OCI-LY1 (cell line): ENCODE measurements at regions not wholly inside any gene's neighbourhood (a gene's known extent, or its start where the extent isn't known, plus 50 kb on each side); places are given as distances from the start of the nearest gene placed in this dataset.

ENCODE experiments used
- H2AFZ ChIP-seq: fragments of 200-600 bp; sonication (generic), shearing (Covaris generic); 2 replicates; pipeline ENCODE4 v1.6.0; 2014; ENCODE audit warnings: antibody characterized with exemption, mild to moderate bottlenecking, low read length
- H3F3A ChIP-seq: fragments of 200-600 bp; sonication (generic), shearing (Covaris generic); 2 replicates; pipeline ENCODE4 v1.6.0; 2014; ENCODE audit warnings: mild to moderate bottlenecking, antibody characterized with exemption, low read length, moderate library complexity; ENCODE audit not compliant: insufficient read depth
- H3K27ac ChIP-seq: fragments of 200-600 bp; sonication (generic); 2 replicates; pipeline ENCODE4 v1.5.1; 2014; ENCODE audit warnings: low read length, mixed run types, mild to moderate bottlenecking, low read depth; ENCODE audit not compliant: poor library complexity, severe bottlenecking
- H3K27me3 ChIP-seq: fragments of 200-600 bp; sonication (generic); 2 replicates; pipeline ENCODE4 v1.6.0; 2014; ENCODE audit warnings: antibody characterized with exemption, mild to moderate bottlenecking, low read length, moderate library complexity; ENCODE audit not compliant: insufficient read depth
- H3K36me3 ChIP-seq: fragments of 200-600 bp; sonication (generic); 2 replicates; pipeline ENCODE4 v1.6.1; 2014; ENCODE audit warnings: mild to moderate bottlenecking, antibody characterized with exemption, low read length, moderate library complexity, mixed read lengths; ENCODE audit not compliant: insufficient read depth
- H3K4me1 ChIP-seq: fragments of 200-600 bp; sonication (generic); 2 replicates; pipeline ENCODE4 v1.5.1; 2014; ENCODE audit warnings: mild to moderate bottlenecking, low read length, moderate library complexity; ENCODE audit not compliant: insufficient read depth, severe bottlenecking
- H3K4me2 ChIP-seq: fragments of 200-600 bp; sonication (generic), shearing (Covaris generic); 2 replicates; pipeline ENCODE4 v1.6.1; 2014; ENCODE audit warnings: low read length
- H3K4me3 ChIP-seq: fragments of 200-600 bp; sonication (generic); 2 replicates; pipeline ENCODE4 v1.5.1; 2014; ENCODE audit warnings: low read length, low read depth, mild to moderate bottlenecking, mixed read lengths; ENCODE audit not compliant: poor library complexity, severe bottlenecking
- H3K79me2 ChIP-seq: fragments of 200-600 bp; shearing (Covaris generic); 2 replicates; pipeline ENCODE4 v1.6.1; 2016; ENCODE audit warnings: mixed run types, low read length, mixed read lengths; ENCODE audit not compliant: insufficient read depth
- H3K9ac ChIP-seq: fragments of 200-600 bp; sonication (generic), shearing (Covaris generic); 2 replicates; pipeline ENCODE4 v1.6.1; 2014; ENCODE audit warnings: mild to moderate bottlenecking, low read length, mixed read lengths
- H3K9me2 ChIP-seq: fragments of 200-600 bp; sonication (generic), shearing (Covaris generic); 2 replicates; pipeline ENCODE4 v1.6.1; 2014; ENCODE audit warnings: low read depth, mild to moderate bottlenecking, low read length, mixed read lengths
- H3K9me3 ChIP-seq: fragments of 200-600 bp; shearing (Covaris generic); 2 replicates; pipeline ENCODE4 v1.6.1; 2014; ENCODE audit warnings: low read length, mixed read lengths
- H4K20me1 ChIP-seq: fragments of 200-600 bp; sonication (generic), shearing (Covaris generic); 2 replicates; pipeline ENCODE4 v1.6.0; 2016; ENCODE audit warnings: mild to moderate bottlenecking, low read length; ENCODE audit not compliant: insufficient read depth
- CTCF ChIP-seq: fragments of 200-600 bp; sonication (generic), shearing (Covaris generic); IDR thresholded peaks from 2 replicates; pipeline ENCODE4 v1.5.1; 2017; ENCODE audit warnings: mild to moderate bottlenecking, antibody characterized with exemption, low read length, moderate library complexity, mixed read lengths
- EZH2 ChIP-seq: fragments of 200-600 bp; sonication (generic), shearing (Covaris generic); IDR thresholded peaks from 2 replicates; pipeline ENCODE4 v1.8.0; 2017; ENCODE audit warnings: borderline replicate concordance, mixed run types, mild to moderate bottlenecking, antibody characterized with exemption, low read length, moderate library complexity, mixed read lengths

GRCh38 chr15:56820333-56820732 lies 87.0 kb upstream of the ZNF280D start:
- Histone ChIP-seq H3K9ac (no peak overlapping the region; the same call in 1 of the 2 replicates), H3F3A (no peaks in the 10 kb centered on the region), H3K4me2 (no peak overlapping the region), H3K27me3 (no peaks in the 10 kb centered on the region), H3K9me2 (no peaks in the 10 kb centered on the region), H3K27ac (peak overlapping the region; percentile 26), H3K9me3 (no peaks in the 10 kb centered on the region), H4K20me1 (no peaks in the 10 kb centered on the region), H3K36me3 (no peaks in the 10 kb centered on the region), H3K4me1 (peaks cover 15% of the 10 kb centered on the region), H2AFZ (no peak overlapping the region), H3K4me3 (no peak overlapping the region), H3K79me2 (no peaks in the 10 kb centered on the region)
- TF ChIP-seq CTCF (no peak), EZH2 (no peak)

- no peaks in the 10 kb centered on the region for H3K9me2 ChIP-seq
Observed at GRCh38 chr15:56817321-56818080, 84.2 kb upstream of the ZNF280D start.

GRCh38 chr15:56816781-56817180 lies 83.5 kb upstream of the ZNF280D start:
- TF ChIP-seq EZH2: no peak
- no peak for TF ChIP-seq CTCF
- peaks cover 23% of the 10 kb centered on the region for H3K4me1 ChIP-seq
- peaks cover 4% of the 10 kb centered on the region; the same call in 1 of the 2 replicates for H3K9me3 ChIP-seq
- H3K9ac ChIP-seq: no peak overlapping the region
- H3K79me2 ChIP-seq: no peaks in the 10 kb centered on the region
- no peak overlapping the region for H3K4me2 ChIP-seq
- H3K27me3 ChIP-seq: no peaks in the 10 kb centered on the region
- no peaks in the 10 kb centered on the region; the same call in 1 of the 2 replicates for H3K36me3 ChIP-seq
- H3K9me2 ChIP-seq: no peaks in the 10 kb centered on the region
- H4K20me1 ChIP-seq: no peaks in the 10 kb centered on the region
- H3K4me3 ChIP-seq: no peak overlapping the region
- no peak overlapping the region for H2AFZ ChIP-seq
- no peaks in the 10 kb centered on the region for H3F3A ChIP-seq
- no peak overlapping the region for H3K27ac ChIP-seq

More at GRCh38 chr15:56817321-56818080, 84.2 kb upstream of the ZNF280D start:
- no peaks in the 10 kb centered on the region; the same call in 1 of the 2 replicates for H3K36me3 ChIP-seq
- no peak overlapping the region for H3K4me3 ChIP-seq
- no peak overlapping the region for H3K4me2 ChIP-seq
- peaks cover 15% of the 10 kb centered on the region for H3K4me1 ChIP-seq
- H3K27me3 ChIP-seq: no peaks in the 10 kb centered on the region
- H3K79me2 ChIP-seq: no peaks in the 10 kb centered on the region
- peaks cover 4% of the 10 kb centered on the region; the same call in 1 of the 2 replicates for H3K9me3 ChIP-seq
- H3K9ac ChIP-seq: no peak overlapping the region
- H3F3A ChIP-seq: no peaks in the 10 kb centered on the region
- H2AFZ ChIP-seq: no peak overlapping the region
- no peaks in the 10 kb centered on the region for H4K20me1 ChIP-seq
- H3K27ac ChIP-seq: no peak overlapping the region
- no peak for TF ChIP-seq EZH2
